HG03558 (cell line): ENCODE measurements at regions not wholly inside any gene's neighbourhood (a gene's known extent, or its start where the extent isn't known, plus 50 kb on each side); places are given as distances from the start of the nearest gene placed in this dataset.

Experiments used
- ATAC-seq: cut with Tn5 transposase; IDR thresholded peaks from one replicate; pipeline ENCODE4 v1.9.1; 2021; ENCODE audit warnings: moderate number of reproducible peaks; ENCODE audit not compliant: unreplicated experiment; ENCODE audit errors: extremely low read depth

DNA sequence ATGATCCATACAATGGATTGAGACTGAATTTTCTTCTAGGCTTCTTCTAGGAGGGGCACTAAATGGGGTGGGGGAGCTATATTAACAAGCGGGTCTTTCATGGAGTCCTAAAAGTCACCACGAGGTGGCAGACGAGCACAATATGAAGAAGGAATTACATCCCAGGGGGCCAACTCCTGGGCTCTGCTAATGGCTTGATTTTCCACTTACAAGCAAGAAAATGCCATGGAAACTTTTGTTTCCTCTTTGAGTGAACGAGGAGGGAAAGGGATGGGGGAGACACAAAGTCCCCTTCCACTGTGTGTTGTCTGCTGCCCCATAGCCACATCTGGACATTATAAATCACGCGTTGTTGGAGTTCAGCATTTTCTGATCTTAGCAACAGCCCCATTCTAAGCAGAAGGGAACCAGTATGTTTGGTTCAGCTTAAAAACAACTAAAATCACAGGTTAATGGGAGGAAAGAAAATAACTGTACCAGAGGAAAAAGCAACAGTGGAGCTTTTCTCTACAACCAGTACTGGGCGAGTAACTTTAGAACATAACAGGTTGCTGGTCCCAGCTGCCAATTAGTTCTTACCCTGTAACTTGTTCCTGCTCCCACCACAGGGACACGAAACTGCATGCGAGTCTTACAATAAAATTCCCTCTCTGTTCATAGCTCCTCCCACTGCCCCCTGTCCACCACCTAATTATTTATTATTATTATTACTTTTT lies 285.0 kb upstream of the PARD3B start:
- ATAC-seq, result no peak

DNA sequence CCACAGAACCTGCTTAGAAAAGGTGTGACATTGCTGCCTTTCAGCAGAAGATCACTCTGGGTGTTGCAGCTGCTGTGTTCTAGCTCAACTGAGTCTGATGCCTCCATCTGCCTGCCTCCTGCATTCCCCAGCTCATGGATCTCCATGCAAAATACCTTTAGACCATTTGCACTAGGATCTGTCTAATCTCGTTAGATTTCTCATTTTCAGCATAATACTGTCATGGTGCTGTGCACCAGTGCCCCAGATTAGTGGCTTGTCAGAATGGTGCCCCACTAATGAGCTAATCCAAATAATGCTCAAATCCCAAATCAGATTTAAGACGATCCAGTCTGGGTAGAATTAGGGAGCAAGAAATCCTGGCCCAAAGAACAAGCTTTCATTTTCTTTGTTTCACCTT lies 284.4 kb upstream of the PARD3B start:
- no peak for ATAC-seq

GRCh38 chr2:204261846-204262245 lies 283.4 kb upstream of the PARD3B start:
- no peak for ATAC-seq

DNA sequence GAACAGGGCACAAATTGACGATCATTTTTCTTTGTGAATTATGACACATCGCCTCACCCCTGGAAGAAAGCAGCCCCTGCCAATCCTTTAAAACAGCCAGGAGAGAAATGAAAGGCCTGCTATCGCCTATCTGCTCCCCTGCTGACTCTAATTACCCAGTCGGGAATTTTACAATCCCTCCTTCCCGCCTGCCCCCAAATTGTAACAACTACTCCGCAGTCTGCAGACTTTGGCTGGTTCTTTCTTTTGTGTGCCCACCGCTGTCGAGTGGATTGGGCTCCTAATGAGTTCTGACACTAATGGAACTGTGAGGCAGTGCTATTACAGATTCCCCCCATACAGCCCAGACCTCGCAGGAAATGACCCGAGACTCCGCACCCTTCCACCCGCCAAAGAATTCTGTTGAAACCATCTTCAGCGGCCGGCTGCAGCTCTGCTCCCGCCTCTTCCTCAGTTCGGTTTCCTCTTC lies 281.2 kb upstream of the PARD3B start:
- no peak for ATAC-seq

DNA sequence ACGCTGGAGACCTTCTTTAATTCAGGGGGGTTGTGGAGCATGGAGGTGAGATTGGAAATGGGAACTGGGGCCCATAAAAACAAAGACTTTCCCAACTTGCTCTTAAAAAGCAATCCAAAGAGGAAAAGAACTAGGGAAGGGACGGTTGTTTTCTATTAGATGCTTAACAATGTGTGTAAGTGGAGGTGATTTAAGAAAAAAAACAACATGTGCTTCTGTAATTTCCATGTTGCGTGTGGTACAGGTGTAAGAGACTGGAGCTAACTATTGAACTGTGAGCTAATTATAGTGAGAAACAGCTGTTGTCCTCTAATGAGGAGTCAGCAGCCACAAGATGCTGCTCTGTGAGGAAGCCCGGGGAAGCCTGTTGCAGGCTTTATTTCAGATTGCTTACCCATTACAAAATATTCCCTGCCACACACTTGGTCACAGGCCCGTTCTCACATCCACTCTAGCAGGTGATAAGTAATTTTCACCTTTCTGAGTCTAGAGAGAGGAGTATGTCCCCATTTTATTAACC lies 280.6 kb upstream of the PARD3B start:
- no peak for ATAC-seq

GRCh38 chr2:204265681-204266181 lies 279.5 kb upstream of the PARD3B start:
- ATAC-seq, result no peak

DNA sequence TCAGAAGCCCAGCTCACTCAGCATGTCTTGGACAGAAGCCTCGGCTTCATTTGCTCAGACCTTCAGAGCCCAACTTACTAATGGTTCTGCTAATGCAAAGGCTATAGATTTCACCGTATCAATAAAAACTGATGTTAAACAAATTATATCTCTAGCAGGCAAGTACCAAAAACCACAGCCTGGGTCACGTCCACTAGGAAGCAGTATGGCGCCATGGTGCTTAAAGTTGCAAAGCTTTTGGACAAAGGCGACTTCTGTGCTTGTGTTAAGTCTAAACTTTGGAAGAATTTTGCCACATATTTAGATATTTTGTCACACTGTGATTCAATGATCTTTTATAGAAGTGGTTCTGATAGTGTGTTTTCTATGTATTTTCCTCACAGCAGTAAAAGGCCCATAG lies 276.8 kb upstream of the PARD3B start:
- ATAC-seq, result no peak

- ATAC-seq, result no peak
Observed at GRCh38 chr2:204268971-204269370, 276.3 kb upstream of the PARD3B start.

GRCh38 chr2:204272089-204272488 lies 273.2 kb upstream of the PARD3B start:
- ATAC-seq, result no peak

- ATAC-seq, result no peak
Observed at GRCh38 chr2:204272610-204273287, 272.5 kb upstream of the PARD3B start.

- no peak for ATAC-seq
Observed at GRCh38 chr2:204274429-204274828, 270.8 kb upstream of the PARD3B start.

GRCh38 chr2:204274991-204275390 lies 270.3 kb upstream of the PARD3B start:
- no peak for ATAC-seq

DNA sequence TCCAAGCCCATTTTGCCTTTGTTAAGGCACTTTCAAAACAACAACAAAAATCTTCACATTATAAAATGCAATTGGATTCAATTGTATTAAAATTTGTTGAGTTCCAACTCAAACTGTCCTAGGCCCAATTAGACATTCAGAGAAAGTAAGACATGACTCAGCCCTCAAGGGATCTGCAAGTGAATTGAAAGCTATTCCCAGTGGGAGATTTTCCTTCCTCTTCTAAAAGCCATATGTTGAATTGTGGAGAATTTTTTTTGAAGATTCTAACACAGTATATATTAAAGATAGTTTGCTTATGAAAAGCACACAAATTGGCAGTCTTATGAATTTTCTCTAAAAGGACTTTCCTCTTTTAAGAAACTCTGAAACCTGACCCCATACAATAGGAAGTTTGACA lies 268.0 kb upstream of the PARD3B start:
- ATAC-seq, result no peak

DNA sequence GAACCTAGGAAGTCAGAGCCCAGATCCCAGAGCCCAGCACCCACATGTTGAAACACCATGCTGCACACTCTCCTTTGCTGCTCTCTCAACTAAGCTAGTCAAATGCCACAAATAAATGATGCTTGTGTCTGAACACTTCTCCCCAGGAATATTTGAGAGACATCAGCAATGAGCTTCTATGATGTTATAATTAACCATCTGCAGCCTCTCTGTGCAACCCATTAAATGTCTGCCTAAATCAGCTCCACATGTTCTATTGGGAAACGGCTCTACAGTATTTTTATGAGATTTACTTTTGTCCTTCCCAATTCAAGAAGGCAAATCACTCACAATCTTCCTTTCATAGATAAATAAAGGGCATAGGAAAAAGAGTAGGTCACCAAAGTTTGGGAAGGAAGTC lies 266.8 kb upstream of the PARD3B start:
- no peak for ATAC-seq

- ATAC-seq, result no peak
Observed at GRCh38 chr2:204279819-204280218, 265.5 kb upstream of the PARD3B start.

- no peak for ATAC-seq
Observed at GRCh38 chr2:204280262-204280668, 265.0 kb upstream of the PARD3B start.

DNA sequence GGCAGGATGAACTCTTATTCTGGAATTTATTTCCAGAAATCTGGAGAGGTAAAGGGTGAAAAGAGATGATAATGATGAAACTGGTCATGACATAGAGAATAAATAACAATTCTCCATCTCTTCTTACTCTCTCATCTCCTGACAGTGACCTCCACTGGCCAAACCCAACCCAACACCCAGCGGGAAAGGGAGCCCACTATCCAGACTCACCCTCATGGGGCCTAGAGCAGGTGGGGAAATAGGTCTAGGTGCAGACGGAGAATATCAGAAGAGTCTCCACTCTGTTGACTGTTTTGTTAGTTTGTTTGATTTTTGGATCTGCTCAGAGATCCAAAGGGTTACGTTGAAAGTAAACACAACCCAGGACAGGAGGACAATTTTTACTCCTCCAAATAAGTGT lies 263.2 kb upstream of the PARD3B start:
- no peak for ATAC-seq

- ATAC-seq, result no peak
Observed at GRCh38 chr2:204282525-204282924, 262.8 kb upstream of the PARD3B start.

DNA sequence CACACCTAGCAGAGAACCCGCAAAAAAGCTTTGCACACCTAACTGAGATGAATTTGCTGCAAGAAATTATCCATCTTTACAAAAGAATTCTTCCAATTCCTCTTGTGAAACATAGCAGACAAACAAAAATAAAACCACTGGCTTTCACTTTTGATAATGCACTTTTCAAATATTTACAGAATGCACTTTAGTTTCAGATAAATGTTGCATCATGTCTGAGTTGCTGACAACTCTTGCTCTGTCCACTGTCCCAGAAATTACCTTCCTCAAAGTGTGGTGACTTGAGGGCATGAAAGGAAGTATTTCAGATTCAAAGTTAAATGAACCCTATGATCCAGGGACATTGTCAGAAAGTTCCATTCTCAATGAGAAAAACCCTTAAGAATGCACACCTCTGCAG lies 256.2 kb upstream of the PARD3B start:
- no peak for ATAC-seq

DNA sequence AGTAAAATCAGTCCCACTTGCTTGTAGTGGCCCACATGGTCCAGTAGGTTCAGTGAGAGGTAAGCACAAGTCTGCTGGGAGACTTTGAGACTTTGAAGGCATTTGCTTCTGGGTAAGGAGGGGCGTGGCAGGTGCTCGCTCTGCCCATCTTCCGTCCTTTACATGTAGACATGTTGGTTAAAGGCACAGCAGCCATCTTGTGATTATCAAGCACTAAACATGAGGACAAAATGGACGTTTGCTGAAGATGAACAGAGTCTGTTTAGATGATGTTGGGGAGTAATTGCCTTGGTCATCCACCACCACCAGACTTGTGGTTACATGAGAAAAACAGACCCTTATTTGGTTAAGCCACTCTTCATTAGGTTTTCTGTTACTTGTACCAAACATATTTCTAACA lies 252.8 kb upstream of the PARD3B start:
- ATAC-seq, result no peak

- no peak for ATAC-seq
Observed at GRCh38 chr2:204293884-204294747, 251.2 kb upstream of the PARD3B start.
